ENCODE measurements at regions not wholly inside any gene's neighbourhood (a gene's known extent, or its start where the extent isn't known, plus 50 kb on each side); places are given as distances from the start of the nearest gene placed in this dataset.

- TF ChIP-seq CTCF (IDR thresholded peaks at IDR 0.05 in 8 of 11, conservative IDR thresholded peaks at IDR 0.05 in 3 of 11) (no peak), POLR2AphosphoS5 (IDR thresholded peaks at IDR 0.05) (no peak), POLR2A (IDR thresholded peaks at IDR 0.05) (no peak)
Observed at GRCh38 chr12:72839696-72840095, 567.5 kb downstream of the TRHDE start.

All from spleen (tissue), 7 donors.